Fibroblast of pulmonary artery (primary cell): ENCODE measurements at regions not wholly inside any gene's neighbourhood (a gene's known extent, or its start where the extent isn't known, plus 50 kb on each side); places are given as distances from the start of the nearest gene placed in this dataset.

Source experiments
- DNase-seq: peaks from one replicate; pipeline ENCODE4 v3.0.0-alpha.2; 2010; ENCODE audit warnings: low read depth
- H3K4me3 ChIP-seq: replicated peaks from 2 replicates; pipeline ENCODE4 v1.5.1; 2011; ENCODE audit warnings: low read depth, mild to moderate bottlenecking, control low read depth, low read length, moderate library complexity
- CTCF ChIP-seq: IDR thresholded peaks from 2 replicates; pipeline ENCODE4 v1.5.1; 2011; ENCODE audit warnings: mild to moderate bottlenecking, control low read depth, low read length, inconsistent platforms; ENCODE audit errors: missing control alignments

GRCh38 chr16:85422632-85423550 lies 190.2 kb upstream of the GSE1 start:
- no peak for DNase-seq
- no peak overlapping the region for H3K4me3 ChIP-seq
- TF ChIP-seq CTCF: no peak

GRCh38 chr16:85423631-85424030 lies 189.5 kb upstream of the GSE1 start:
- DNase-seq: no peak
- TF ChIP-seq CTCF: no peak
- no peak overlapping the region for H3K4me3 ChIP-seq

- no peak overlapping the region for H3K4me3 ChIP-seq
- no peak for TF ChIP-seq CTCF
- DNase-seq: no peak
These were observed 188.7 kb upstream of the GSE1 start for GRCh38 chr16:85424260-85425073.

GRCh38 chr16:85425074-85425662 lies 188.0 kb upstream of the GSE1 start:
- TF ChIP-seq CTCF: no peak
- DNase-seq: no peak
- H3K4me3 ChIP-seq: no peak overlapping the region

- H3K4me3 ChIP-seq: no peak overlapping the region
- DNase-seq: no peak
- TF ChIP-seq CTCF: no peak
These were observed 186.3 kb upstream of the GSE1 start for GRCh38 chr16:85426806-85427205.

- no peak overlapping the region for H3K4me3 ChIP-seq
- peak; percentile 44 for TF ChIP-seq CTCF
- peak; percentile 34 for DNase-seq
These were observed 184.8 kb upstream of the GSE1 start for GRCh38 chr16:85428168-85428898.
